ENCODE measurements at regions not wholly inside any gene's neighbourhood (a gene's known extent, or its start where the extent isn't known, plus 50 kb on each side); places are given as distances from the start of the nearest gene placed in this dataset.

GRCh38 chr3:21073561-21073960, 677.4 kb downstream of the ZNF385D start:
- H3K9me3 ChIP-seq (ENCODE audit: control insufficient read depth, insufficient read depth, low read depth, low read length), result no peaks in the 10 kb centered on the region
- no peak overlapping the region for H3K4me2 ChIP-seq (ENCODE audit: extremely low read depth, insufficient read depth, low read length)
- DNase-seq (ENCODE audit: low read depth in 2 of 2), result no peak
- no peaks in the 10 kb centered on the region for H4K20me1 ChIP-seq (ENCODE audit: control insufficient read depth, extremely low read depth, insufficient read depth, low read length)
- no peak overlapping the region for H3K27ac ChIP-seq (ENCODE audit: insufficient read depth, low read length)
- no peak overlapping the region for H2AFZ ChIP-seq (ENCODE audit: low read length)
- H3K4me1 ChIP-seq (ENCODE audit: control insufficient read depth, extremely low read depth, insufficient read depth, low read length), result no peaks in the 10 kb centered on the region
- TF ChIP-seq, protein P1, sequence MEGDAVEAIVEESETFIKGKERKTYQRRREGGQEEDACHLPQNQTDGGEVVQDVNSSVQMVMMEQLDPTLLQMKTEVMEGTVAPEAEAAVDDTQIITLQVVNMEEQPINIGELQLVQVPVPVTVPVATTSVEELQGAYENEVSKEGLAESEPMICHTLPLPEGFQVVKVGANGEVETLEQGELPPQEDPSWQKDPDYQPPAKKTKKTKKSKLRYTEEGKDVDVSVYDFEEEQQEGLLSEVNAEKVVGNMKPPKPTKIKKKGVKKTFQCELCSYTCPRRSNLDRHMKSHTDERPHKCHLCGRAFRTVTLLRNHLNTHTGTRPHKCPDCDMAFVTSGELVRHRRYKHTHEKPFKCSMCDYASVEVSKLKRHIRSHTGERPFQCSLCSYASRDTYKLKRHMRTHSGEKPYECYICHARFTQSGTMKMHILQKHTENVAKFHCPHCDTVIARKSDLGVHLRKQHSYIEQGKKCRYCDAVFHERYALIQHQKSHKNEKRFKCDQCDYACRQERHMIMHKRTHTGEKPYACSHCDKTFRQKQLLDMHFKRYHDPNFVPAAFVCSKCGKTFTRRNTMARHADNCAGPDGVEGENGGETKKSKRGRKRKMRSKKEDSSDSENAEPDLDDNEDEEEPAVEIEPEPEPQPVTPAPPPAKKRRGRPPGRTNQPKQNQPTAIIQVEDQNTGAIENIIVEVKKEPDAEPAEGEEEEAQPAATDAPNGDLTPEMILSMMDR (conservative IDR thresholded peaks at IDR 0.05 in 1 of 2, IDR thresholded peaks at IDR 0.05 in 1 of 2; ENCODE audit: low read depth in 1 of 2, low read length in 2 of 2), result no peak
- no peak for TF ChIP-seq EZH2 (IDR thresholded peaks at IDR 0.05; ENCODE audit: low read length, missing control alignments)
- no peaks in the 10 kb centered on the region for H3K79me2 ChIP-seq (ENCODE audit: control insufficient read depth, insufficient read depth, low read length)
- H3K4me3 ChIP-seq (replicated peaks in 1 of 4; ENCODE audit: control extremely low read depth in 1 of 4, insufficient read depth in 1 of 4, low read depth in 3 of 4, low read length in 4 of 4), result no peak overlapping the region
- no peak overlapping the region for H3K9ac ChIP-seq (ENCODE audit: insufficient read depth, low read length)
- no peaks in the 10 kb centered on the region for H3K27me3 ChIP-seq (ENCODE audit: control insufficient read depth, insufficient read depth, low read length)
- no peaks in the 10 kb centered on the region for H3K36me3 ChIP-seq (ENCODE audit: control insufficient read depth, insufficient read depth, low read length)

DNA sequence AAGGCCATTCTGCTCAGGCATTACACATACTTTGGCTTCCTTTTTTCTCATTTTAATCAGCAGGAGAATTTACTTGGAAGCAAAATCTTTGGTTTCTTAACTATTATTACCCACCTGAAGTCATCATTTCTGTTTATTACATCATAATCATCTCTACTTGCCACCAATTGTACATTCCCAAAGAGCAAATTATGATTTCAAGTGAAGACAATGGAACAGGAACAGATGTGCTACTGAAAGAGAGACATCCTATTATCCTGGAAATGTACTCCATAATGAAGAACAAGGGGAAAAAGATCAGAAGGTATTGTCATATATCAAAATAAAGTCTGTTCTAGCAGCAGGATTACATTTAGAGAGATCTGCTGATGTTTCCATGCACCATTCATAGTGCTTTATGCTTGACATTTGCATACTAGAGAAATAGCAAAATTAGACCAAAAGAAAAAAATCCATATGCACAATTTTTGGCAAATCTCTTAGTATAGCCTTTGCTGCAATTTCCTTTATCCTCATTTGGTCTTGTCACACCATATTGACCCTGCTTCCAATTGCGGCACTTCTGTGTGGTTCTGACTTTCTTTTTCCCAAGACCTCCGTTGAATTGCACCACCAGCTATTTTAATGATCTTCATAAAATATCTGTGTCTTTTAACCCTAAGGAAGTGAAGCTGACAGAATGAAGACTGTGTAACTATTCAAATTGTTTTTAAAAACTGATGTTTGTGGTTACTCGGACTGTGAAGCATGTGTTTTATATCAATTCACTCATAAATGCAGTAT, 683.8 kb downstream of the ZNF385D start:
- Histone ChIP-seq H3K79me2 (ENCODE audit: control insufficient read depth, insufficient read depth, low read length) (no peaks in the 10 kb centered on the region), H2AFZ (ENCODE audit: low read length) (no peak overlapping the region), H3K4me1 (ENCODE audit: control insufficient read depth, extremely low read depth, insufficient read depth, low read length) (no peaks in the 10 kb centered on the region), H3K36me3 (ENCODE audit: control insufficient read depth, insufficient read depth, low read length) (no peaks in the 10 kb centered on the region), H3K27me3 (ENCODE audit: control insufficient read depth, insufficient read depth, low read length) (no peaks in the 10 kb centered on the region), H3K9me3 (ENCODE audit: control insufficient read depth, insufficient read depth, low read depth, low read length) (no peaks in the 10 kb centered on the region), H3K4me3 (replicated peaks in 1 of 4; ENCODE audit: control extremely low read depth in 1 of 4, insufficient read depth in 1 of 4, low read depth in 3 of 4, low read length in 4 of 4) (no peak overlapping the region), H3K9ac (ENCODE audit: insufficient read depth, low read length) (no peak overlapping the region), H3K27ac (ENCODE audit: insufficient read depth, low read length) (no peak overlapping the region), H3K4me2 (ENCODE audit: extremely low read depth, insufficient read depth, low read length) (no peak overlapping the region), H4K20me1 (ENCODE audit: control insufficient read depth, extremely low read depth, insufficient read depth, low read length) (no peaks in the 10 kb centered on the region)
- peak in 1 of 2 donors; percentile 29 for DNase-seq (ENCODE audit: low read depth in 2 of 2)
- TF ChIP-seq EZH2 (IDR thresholded peaks at IDR 0.05; ENCODE audit: low read length, missing control alignments), result no peak
- TF ChIP-seq, protein P1 (conservative IDR thresholded peaks at IDR 0.05 in 1 of 2, IDR thresholded peaks at IDR 0.05 in 1 of 2; ENCODE audit: low read depth in 1 of 2, low read length in 2 of 2), result no peak

DNA sequence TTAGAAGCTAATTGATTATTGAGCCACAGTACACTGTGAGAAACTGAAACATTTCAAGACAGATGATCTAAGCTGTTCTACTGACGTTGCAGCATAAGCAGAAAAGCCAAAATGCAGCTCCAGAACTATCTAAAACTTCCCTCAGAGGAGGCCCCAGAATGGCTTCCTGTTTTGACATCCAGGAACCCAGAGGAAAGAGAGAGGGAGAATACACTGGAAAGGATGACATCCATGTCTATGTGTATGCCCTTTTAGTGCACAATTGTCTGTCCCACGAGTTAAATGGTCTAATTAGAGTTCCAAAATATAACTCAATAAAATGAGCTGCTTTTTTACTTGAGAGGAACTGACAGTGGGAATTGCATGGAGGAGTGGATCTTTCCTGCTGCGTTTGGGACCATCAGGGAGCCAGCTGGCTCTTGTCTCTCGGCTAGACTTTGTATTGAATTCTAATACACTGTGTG, 688.1 kb downstream of the ZNF385D start:
- Histone ChIP-seq H3K79me2 (ENCODE audit: control insufficient read depth, insufficient read depth, low read length) (no peaks in the 10 kb centered on the region), H3K4me2 (ENCODE audit: extremely low read depth, insufficient read depth, low read length) (no peak overlapping the region), H3K27me3 (ENCODE audit: control insufficient read depth, insufficient read depth, low read length) (no peaks in the 10 kb centered on the region), H3K9me3 (ENCODE audit: control insufficient read depth, insufficient read depth, low read depth, low read length) (no peaks in the 10 kb centered on the region), H2AFZ (ENCODE audit: low read length) (peak overlapping the region; percentile 22), H3K27ac (ENCODE audit: insufficient read depth, low read length) (no peak overlapping the region), H3K4me3 (replicated peaks in 1 of 4; ENCODE audit: control extremely low read depth in 1 of 4, insufficient read depth in 1 of 4, low read depth in 3 of 4, low read length in 4 of 4) (no peak overlapping the region), H4K20me1 (ENCODE audit: control insufficient read depth, extremely low read depth, insufficient read depth, low read length) (no peaks in the 10 kb centered on the region), H3K4me1 (ENCODE audit: control insufficient read depth, extremely low read depth, insufficient read depth, low read length) (no peaks in the 10 kb centered on the region), H3K9ac (ENCODE audit: insufficient read depth, low read length) (no peak overlapping the region), H3K36me3 (ENCODE audit: control insufficient read depth, insufficient read depth, low read length) (no peaks in the 10 kb centered on the region)
- peak in 1 of 2 donors; percentile 67 for DNase-seq (ENCODE audit: low read depth in 2 of 2)
- TF ChIP-seq, protein P1 (conservative IDR thresholded peaks at IDR 0.05 in 1 of 2, IDR thresholded peaks at IDR 0.05 in 1 of 2; ENCODE audit: low read depth in 1 of 2, low read length in 2 of 2), result no peak
- TF ChIP-seq EZH2 (IDR thresholded peaks at IDR 0.05; ENCODE audit: low read length, missing control alignments), result no peak

All from fibroblast of lung (primary cell).